ENCODE measurements at regions not wholly inside any gene's neighbourhood (a gene's known extent, or its start where the extent isn't known, plus 50 kb on each side); places are given as distances from the start of the nearest gene placed in this dataset.

DNA sequence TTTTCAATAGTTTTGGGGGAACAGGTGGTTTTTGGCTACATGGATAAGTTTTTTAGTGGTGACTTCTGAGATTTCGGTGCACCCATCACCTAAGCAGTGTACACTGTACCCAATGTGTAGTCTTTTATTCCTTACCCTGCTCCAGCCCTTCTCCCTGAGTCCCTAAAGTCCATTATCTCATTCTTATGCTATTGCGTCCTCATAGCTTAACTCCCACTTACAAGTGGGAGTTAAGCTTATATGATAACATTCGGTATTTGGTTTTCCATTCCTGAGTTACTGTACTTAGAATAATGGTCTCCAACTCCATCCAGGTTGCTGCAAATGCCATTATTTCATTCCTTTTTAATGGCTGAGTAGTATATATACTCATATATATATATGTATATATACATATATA lies 90.9 kb upstream of the ACSL3 start:
- BruUV-seq (replicated peaks), result no TSS peak
- Histone ChIP-seq H3K4me1 (ENCODE audit: control insufficient read depth, extremely low read depth, insufficient read depth, low read length) (no peaks in the 10 kb centered on the region), H3K9me3 (replicated peaks; ENCODE audit: control insufficient read depth, insufficient read depth, low read length) (no peaks in the 10 kb centered on the region), H3K27ac (ENCODE audit: insufficient read depth, low read depth, low read length) (no peak overlapping the region), H2AFZ (ENCODE audit: low read depth, low read length) (no peak overlapping the region), H3K9ac (replicated peaks; ENCODE audit: extremely low read depth, insufficient read depth, low read length) (no peak overlapping the region), H3K79me2 (ENCODE audit: control insufficient read depth, insufficient read depth, low read length) (no peaks in the 10 kb centered on the region), H3K4me3 (replicated peaks in 1 of 3; ENCODE audit: insufficient read depth in 1 of 3, low read depth in 1 of 3, low read length in 3 of 3) (no peak overlapping the region), H3K9me1 (replicated peaks; ENCODE audit: control insufficient read depth, extremely low read depth, insufficient read depth, low read length) (no peaks in the 10 kb centered on the region), H3K4me2 (ENCODE audit: insufficient read depth, low read length) (no peak overlapping the region), H3K27me3 (ENCODE audit: control insufficient read depth in 2 of 2, insufficient read depth in 2 of 2, low read length in 2 of 2) (no peaks in the 10 kb centered on the region), H4K20me1 (replicated peaks; ENCODE audit: control insufficient read depth, extremely low read depth, insufficient read depth, low read length) (no peaks in the 10 kb centered on the region), H3K36me3 (ENCODE audit: control insufficient read depth in 2 of 2, extremely low read depth in 1 of 2, insufficient read depth in 2 of 2, low read length in 2 of 2) (no peaks in the 10 kb centered on the region)
- TF ChIP-seq MAX (IDR thresholded peaks at IDR 0.05; ENCODE audit: insufficient read depth, insufficient read length), result no peak
- TF ChIP-seq POLR2A (IDR thresholded peaks at IDR 0.05; ENCODE audit: low read depth, low read length), result no peak
- no peak for TF ChIP-seq FOS (IDR thresholded peaks at IDR 0.05; ENCODE audit: borderline replicate concordance, insufficient read depth, low read length)
- TF ChIP-seq MYC (IDR thresholded peaks at IDR 0.05; ENCODE audit: low read depth, low read length), result no peak
- no peak for TF ChIP-seq JUN (IDR thresholded peaks at IDR 0.05; ENCODE audit: borderline replicate concordance, insufficient read depth, insufficient read length, low read depth)
- no peak for DNase-seq (ENCODE audit: low read depth, low spot score)
- no peak for FAIRE-seq
- intact Hi-C loops (cut with micrococcal nuclease), result no loop called here
- CTCF ChIA-PET, result interaction anchor here (0.6 kb wide), 1 partner anchor 865 kb away, joined by 3 read pairs; no protein-coding TSS in a partner anchor
- dilution Hi-C loops (cut with MboI; ENCODE audit: extremely low pct_ligation_motif_present, low sequenced_read_pairs), result no loop called here
- POLR2A ChIA-PET, result no interaction called here

DNA sequence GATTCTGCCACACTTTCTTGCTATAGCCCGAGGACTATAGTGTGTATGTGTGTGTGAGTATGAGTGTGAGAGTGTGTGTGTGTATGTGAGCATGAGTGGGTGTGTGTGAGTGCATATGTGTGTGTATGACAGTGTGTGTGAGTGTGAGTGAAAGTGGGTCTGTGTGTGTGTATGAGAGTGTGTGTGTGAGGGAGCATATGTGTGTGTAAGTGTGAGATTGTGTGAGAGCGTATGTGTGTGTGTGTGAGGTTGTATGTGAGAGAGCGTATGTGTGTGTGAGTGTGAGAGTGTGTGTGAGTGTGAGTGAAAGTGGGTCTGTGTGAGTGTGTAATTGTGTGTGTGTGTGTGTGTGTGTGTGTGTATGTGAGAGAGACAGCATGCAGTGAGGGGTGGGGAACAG lies 89.0 kb upstream of the ACSL3 start:
- intact Hi-C loops (cut with micrococcal nuclease) (no loop called here), dilution Hi-C loops (cut with MboI; ENCODE audit: extremely low pct_ligation_motif_present, low sequenced_read_pairs) (no loop called here)
- CTCF ChIA-PET, result no interaction called here
- POLR2A ChIA-PET, result no interaction called here
- Histone ChIP-seq H3K4me3 (replicated peaks in 1 of 3; ENCODE audit: insufficient read depth in 1 of 3, low read depth in 1 of 3, low read length in 3 of 3) (no peak overlapping the region), H4K20me1 (replicated peaks; ENCODE audit: control insufficient read depth, extremely low read depth, insufficient read depth, low read length) (no peaks in the 10 kb centered on the region), H3K27ac (ENCODE audit: insufficient read depth, low read depth, low read length) (no peak overlapping the region), H3K27me3 (ENCODE audit: control insufficient read depth in 2 of 2, insufficient read depth in 2 of 2, low read length in 2 of 2) (no peaks in the 10 kb centered on the region), H3K4me2 (ENCODE audit: insufficient read depth, low read length) (no peak overlapping the region), H3K36me3 (ENCODE audit: control insufficient read depth in 2 of 2, extremely low read depth in 1 of 2, insufficient read depth in 2 of 2, low read length in 2 of 2) (no peaks in the 10 kb centered on the region), H3K4me1 (ENCODE audit: control insufficient read depth, extremely low read depth, insufficient read depth, low read length) (no peaks in the 10 kb centered on the region), H2AFZ (ENCODE audit: low read depth, low read length) (no peak overlapping the region), H3K9me3 (replicated peaks; ENCODE audit: control insufficient read depth, insufficient read depth, low read length) (no peaks in the 10 kb centered on the region), H3K9me1 (replicated peaks; ENCODE audit: control insufficient read depth, extremely low read depth, insufficient read depth, low read length) (no peaks in the 10 kb centered on the region), H3K79me2 (ENCODE audit: control insufficient read depth, insufficient read depth, low read length) (no peaks in the 10 kb centered on the region), H3K9ac (replicated peaks; ENCODE audit: extremely low read depth, insufficient read depth, low read length) (no peak overlapping the region)
- FAIRE-seq (no peak), DNase-seq (ENCODE audit: low read depth, low spot score) (no peak)
- no peak for TF ChIP-seq FOS (IDR thresholded peaks at IDR 0.05; ENCODE audit: borderline replicate concordance, insufficient read depth, low read length)
- no peak for TF ChIP-seq MAX (IDR thresholded peaks at IDR 0.05; ENCODE audit: insufficient read depth, insufficient read length)
- TF ChIP-seq EZH2 (IDR thresholded peaks at IDR 0.05; ENCODE audit: borderline replicate concordance, low read depth, low read length, severe bottlenecking), result no peak
- TF ChIP-seq POLR2A (IDR thresholded peaks at IDR 0.05; ENCODE audit: low read depth, low read length), result no peak
- TF ChIP-seq JUN (IDR thresholded peaks at IDR 0.05; ENCODE audit: borderline replicate concordance, insufficient read depth, insufficient read length, low read depth), result no peak
- BruUV-seq (replicated peaks), result no TSS peak

Measured in endothelial cell of umbilical vein (primary cell).